Lung (tissue), 11 donors: ENCODE measurements at regions not wholly inside any gene's neighbourhood (a gene's known extent, or its start where the extent isn't known, plus 50 kb on each side); places are given as distances from the start of the nearest gene placed in this dataset.

Experiments
- ATAC-seq: fragments of 200-7000 bp; cut with Tn5 transposase; one replicate; pipeline ENCODE4 v1.9.1; 2020; ENCODE audit warnings: moderate number of reproducible peaks; ENCODE audit not compliant: insufficient read depth, low FRiP score
- DNase-seq, 3 donors: peaks; one replicate each; pipeline ENCODE4 v3.0.0-alpha.2; 2013 to 2017
- H3K27ac ChIP-seq, 2 donors: one replicate each; pipeline ENCODE4 v1.5.1; 2013; ENCODE audit warnings: mild to moderate bottlenecking in 2 of 2, moderate library complexity in 2 of 2, control low read depth in 1 of 2, inconsistent platforms in 1 of 2, low read depth in 1 of 2, low read length in 1 of 2
- H3K27me3 ChIP-seq, 3 donors: one replicate each; pipeline ENCODE4 v1.5.1; 2013; ENCODE audit warnings: low read length in 2 of 3; ENCODE audit not compliant: control insufficient read depth in 3 of 3, insufficient read depth in 3 of 3
- H3K36me3 ChIP-seq, 4 donors: one replicate each; pipeline ENCODE4 v1.5.1; 2013; ENCODE audit warnings: low read length in 4 of 4, mild to moderate bottlenecking in 1 of 4, moderate library complexity in 1 of 4; ENCODE audit not compliant: control insufficient read depth in 4 of 4, insufficient read depth in 4 of 4
- H3K4me1 ChIP-seq, 5 donors: one replicate each; pipeline ENCODE4 v1.5.1; 2013; ENCODE audit warnings: low read length in 5 of 5, mild to moderate bottlenecking in 2 of 5, moderate library complexity in 1 of 5; ENCODE audit not compliant: control insufficient read depth in 5 of 5, insufficient read depth in 5 of 5
- H3K4me3 ChIP-seq: one replicate; pipeline ENCODE4 v1.5.1; 2013; ENCODE audit warnings: mild to moderate bottlenecking, control low read depth, moderate library complexity
- H3K9ac ChIP-seq, 2 donors: one replicate each; pipeline ENCODE4 v1.5.1; 2013; ENCODE audit warnings: low read length in 2 of 2, control low read depth in 1 of 2; ENCODE audit not compliant: insufficient read depth in 1 of 2
- H3K9me3 ChIP-seq, 4 donors: one replicate each; pipeline ENCODE4 v1.5.1; 2013; ENCODE audit warnings: low read length in 3 of 4, mild to moderate bottlenecking in 1 of 4, moderate library complexity in 1 of 4; ENCODE audit not compliant: control insufficient read depth in 4 of 4, insufficient read depth in 3 of 4
- WGBS, 2 donors: extraction: QIAGEN DNeasy Blood & Tissue Kit; methylation state at CpG; one replicate each; pipeline ENCODE4 v1.1.7; 2013; 5-methylcytosine and 5-hydroxymethylcytosine counted together
- TF ChIP-seq, protein P1 (sequence below): IDR thresholded peaks from 2 replicates; pipeline ENCODE4 v1.5.1; 2012; ENCODE audit warnings: mild to moderate bottlenecking; ENCODE audit errors: control extremely low read depth, extremely low read depth
- donor health status: control.
- donor health status: control.
- donor health status: Bipolar disorder and iron deficiency.
- donor health status: healthy.
- donor health status: DM: yes; HTN: yes; CAD: no.

- Histone ChIP-seq H3K9me3 (peaks cover 0 to 3% (median 0%) of the 10 kb centered on the region in 4 donors), H3K36me3 (no peaks in the 10 kb centered on the region), H3K4me1 (no peaks in the 10 kb centered on the region), H3K27ac (no peak overlapping the region), H3K27me3 (peaks cover 0 to 10% (median 0%) of the 10 kb centered on the region in 3 donors), H3K4me3 (no peak overlapping the region), H3K9ac (no peak overlapping the region)
- TF ChIP-seq, protein P1, sequence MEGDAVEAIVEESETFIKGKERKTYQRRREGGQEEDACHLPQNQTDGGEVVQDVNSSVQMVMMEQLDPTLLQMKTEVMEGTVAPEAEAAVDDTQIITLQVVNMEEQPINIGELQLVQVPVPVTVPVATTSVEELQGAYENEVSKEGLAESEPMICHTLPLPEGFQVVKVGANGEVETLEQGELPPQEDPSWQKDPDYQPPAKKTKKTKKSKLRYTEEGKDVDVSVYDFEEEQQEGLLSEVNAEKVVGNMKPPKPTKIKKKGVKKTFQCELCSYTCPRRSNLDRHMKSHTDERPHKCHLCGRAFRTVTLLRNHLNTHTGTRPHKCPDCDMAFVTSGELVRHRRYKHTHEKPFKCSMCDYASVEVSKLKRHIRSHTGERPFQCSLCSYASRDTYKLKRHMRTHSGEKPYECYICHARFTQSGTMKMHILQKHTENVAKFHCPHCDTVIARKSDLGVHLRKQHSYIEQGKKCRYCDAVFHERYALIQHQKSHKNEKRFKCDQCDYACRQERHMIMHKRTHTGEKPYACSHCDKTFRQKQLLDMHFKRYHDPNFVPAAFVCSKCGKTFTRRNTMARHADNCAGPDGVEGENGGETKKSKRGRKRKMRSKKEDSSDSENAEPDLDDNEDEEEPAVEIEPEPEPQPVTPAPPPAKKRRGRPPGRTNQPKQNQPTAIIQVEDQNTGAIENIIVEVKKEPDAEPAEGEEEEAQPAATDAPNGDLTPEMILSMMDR: no peak
- DNase-seq (no peak), ATAC-seq (no peak)
- WGBS, 2 donors: 73 to 78% methylated on average over 14 of the region's 14 CpGs
These were observed 257.3 kb downstream of the RBFOX3 start for GRCh38 chr17:79353548-79353947.

DNA sequence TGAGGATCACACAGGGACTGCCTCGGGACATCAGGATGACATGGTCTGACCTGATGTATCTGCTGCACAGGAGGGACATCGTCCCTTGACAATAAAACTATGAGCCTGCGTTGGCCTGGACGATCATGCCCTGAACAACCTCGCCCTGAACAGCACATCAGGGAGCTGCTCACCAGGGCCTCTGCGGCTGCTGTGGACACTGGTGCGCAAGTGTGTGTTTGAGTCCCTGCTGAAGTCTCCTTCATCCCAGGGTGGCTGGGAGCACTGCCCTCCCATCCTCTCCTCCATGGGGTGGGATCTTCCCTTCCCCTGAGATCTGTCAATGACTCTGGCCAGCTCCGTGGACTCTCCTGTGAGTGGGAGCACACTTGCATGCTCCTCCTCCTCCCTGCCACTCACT, 257.8 kb downstream of the RBFOX3 start:
- WGBS, 2 donors: 92 to 93% methylated on average over 8 of the region's 8 CpGs
- ATAC-seq: no peak
- H3K27me3 ChIP-seq: peaks cover 0 to 12% (median 0%) of the 10 kb centered on the region in 3 donors

GRCh38 chr17:79350533-79350932, 260.3 kb downstream of the RBFOX3 start:
- H3K9me3 ChIP-seq: peaks cover 0 to 5% (median 0%) of the 10 kb centered on the region in 4 donors
- H3K27ac ChIP-seq: no peak overlapping the region
- DNase-seq (no peak), ATAC-seq (no peak)
- H3K4me3 ChIP-seq: no peak overlapping the region
- H3K9ac ChIP-seq: no peak overlapping the region
- TF ChIP-seq, protein P1: no peak
- WGBS, 2 donors: 88 to 98% methylated on average over 7 of the region's 7 CpGs
- H3K4me1 ChIP-seq: no peaks in the 10 kb centered on the region
- no peaks in the 10 kb centered on the region for H3K36me3 ChIP-seq
- H3K27me3 ChIP-seq: peaks cover 0 to 17% (median 0%) of the 10 kb centered on the region in 3 donors

More for the DNA sequence above, 257.8 kb downstream of the RBFOX3 start:
- TF ChIP-seq, protein P1: no peak
- Histone ChIP-seq H3K27ac (no peak overlapping the region), H3K4me3 (no peak overlapping the region), H3K9ac (no peak overlapping the region), H3K36me3 (no peaks in the 10 kb centered on the region), H3K4me1 (no peaks in the 10 kb centered on the region), H3K9me3 (peaks cover 0 to 3% (median 0%) of the 10 kb centered on the region in 4 donors)
- no peak for DNase-seq
